T-helper 17 cell (primary cell): ENCODE measurements at regions not wholly inside any gene's neighbourhood (a gene's known extent, or its start where the extent isn't known, plus 50 kb on each side); places are given as distances from the start of the nearest gene placed in this dataset.

Experiments used
- ATAC-seq: fragments of 150-1000 bp; cut with Tn5 transposase; 2 replicates; pipeline ENCODE4 v1.10.0; 2021; ENCODE audit warnings: mild to moderate bottlenecking, moderate library complexity
- DNase-seq, 3 donors: peaks; one replicate each; pipeline versions ENCODE4 v3.0.0 to v3.0.0-alpha.2; 2020 to 2021
- H3K9me3 ChIP-seq: one replicate; pipeline ENCODE4 v1.7.0; 2013; ENCODE audit warnings: low read length, mild to moderate bottlenecking; ENCODE audit not compliant: control insufficient read depth, poor library complexity, severe bottlenecking
- H3K27ac Mint-ChIP-seq: one replicate; pipeline ENCODE4 v1.8.0; 2022; ENCODE audit warnings: mild to moderate bottlenecking, moderate library complexity, mixed read lengths
- H3K27me3 Mint-ChIP-seq: one replicate; pipeline ENCODE4 v1.8.0; 2022; ENCODE audit warnings: mixed read lengths
- H3K36me3 Mint-ChIP-seq: one replicate; pipeline ENCODE4 v1.8.0; 2022; ENCODE audit warnings: low read depth, mixed read lengths
- H3K4me1 Mint-ChIP-seq: one replicate; pipeline ENCODE4 v1.8.0; 2022; ENCODE audit warnings: mild to moderate bottlenecking, mixed read lengths
- H3K4me3 Mint-ChIP-seq: one replicate; pipeline ENCODE4 v1.8.0; 2022; ENCODE audit warnings: mild to moderate bottlenecking, moderate library complexity, mixed read lengths

DNA sequence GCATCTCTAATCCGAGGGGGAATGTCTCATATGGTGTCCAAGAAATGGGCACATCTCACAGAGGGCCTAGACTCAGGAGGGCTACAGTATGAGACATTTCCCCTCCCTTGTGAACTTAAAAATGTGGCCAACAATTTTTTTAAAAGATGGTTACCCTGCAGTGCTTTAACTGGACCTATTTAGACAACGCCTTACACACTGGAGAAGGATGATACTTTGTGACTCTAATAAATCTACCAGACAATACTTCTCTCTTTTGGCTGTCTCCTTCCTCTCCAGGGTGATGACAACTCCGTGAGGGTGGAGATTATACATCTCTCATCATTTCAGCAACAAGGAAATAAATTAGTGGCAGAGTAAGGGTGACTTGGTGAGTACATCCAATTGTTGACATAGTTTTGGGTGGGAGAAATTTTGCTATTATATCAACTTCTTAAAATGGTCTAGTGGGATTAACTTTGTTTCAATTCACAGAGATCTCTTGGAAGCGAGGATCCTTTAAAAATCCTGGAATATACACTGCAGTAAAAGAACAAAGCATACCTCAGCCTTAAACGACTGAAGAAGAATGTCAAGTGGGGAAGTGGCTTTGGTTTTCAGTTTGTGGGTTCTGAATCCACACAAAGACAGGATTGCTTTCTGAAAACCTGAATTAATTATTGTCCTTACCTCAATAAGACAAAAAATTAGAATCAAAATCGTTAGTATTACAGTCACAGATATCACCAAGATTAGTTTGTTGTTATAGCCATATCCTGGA is 89.8 kb downstream of the KPNA2 start:
- Mint-ChIP-seq H3K4me1 (peaks cover 19% of the 10 kb centered on the region), H3K4me3 (no peak overlapping the region), H3K36me3 (peaks cover 5% of the 10 kb centered on the region), H3K27ac (peak overlapping the region; percentile 21), H3K27me3 (no peaks in the 10 kb centered on the region)
- DNase-seq: no peak
- no peak for ATAC-seq
- no peaks in the 10 kb centered on the region for H3K9me3 ChIP-seq

DNA sequence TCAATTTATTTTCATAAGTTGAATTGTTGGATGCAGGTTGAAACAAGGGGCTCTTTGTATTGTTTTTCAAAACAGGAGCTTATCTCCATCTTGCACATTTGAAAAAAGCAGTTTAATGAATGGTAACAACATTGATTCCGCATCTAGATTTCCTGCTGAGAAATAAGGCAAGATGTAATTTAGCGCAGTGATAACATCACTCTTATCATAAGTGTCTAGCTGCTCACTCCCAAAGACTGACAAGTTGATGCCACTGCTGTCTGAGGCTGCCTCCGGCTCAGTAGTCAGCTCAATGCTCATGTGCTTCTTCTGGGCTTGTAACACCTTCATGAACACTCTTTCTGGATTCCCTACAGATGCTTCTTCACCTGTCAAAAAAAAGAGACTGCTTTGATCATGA is 92.4 kb downstream of the KPNA2 start:
- DNase-seq (no peak), ATAC-seq (no peak)
- Mint-ChIP-seq H3K27ac (no peak overlapping the region), H3K36me3 (peaks cover 7% of the 10 kb centered on the region), H3K27me3 (no peaks in the 10 kb centered on the region), H3K4me1 (peaks cover 19% of the 10 kb centered on the region), H3K4me3 (no peak overlapping the region)
- no peaks in the 10 kb centered on the region for H3K9me3 ChIP-seq

DNA sequence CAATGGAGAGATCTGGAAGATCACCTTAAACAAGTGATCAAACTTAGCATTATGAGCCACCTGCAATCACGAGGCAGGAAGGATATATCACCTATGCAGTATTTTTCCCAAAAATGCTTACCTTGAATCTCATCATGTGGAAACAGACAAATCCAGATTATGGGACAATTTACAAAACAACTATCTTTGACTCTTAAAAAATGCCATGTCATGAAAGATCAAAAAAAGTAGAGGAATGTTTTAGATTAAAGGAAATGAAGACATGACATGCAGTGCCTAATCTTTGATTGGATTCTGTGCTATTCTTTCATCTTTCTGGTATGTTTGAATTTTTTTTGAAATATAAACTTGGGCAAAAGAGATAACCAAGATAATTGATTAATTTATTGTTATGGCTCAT is 95.9 kb downstream of the KPNA2 start:
- H3K4me1 Mint-ChIP-seq: peaks cover 10% of the 10 kb centered on the region
- no peak for ATAC-seq
- H3K27ac Mint-ChIP-seq: no peak overlapping the region
- H3K4me3 Mint-ChIP-seq: no peak overlapping the region
- peaks cover 4% of the 10 kb centered on the region for H3K36me3 Mint-ChIP-seq
- DNase-seq: no peak
- no peaks in the 10 kb centered on the region for H3K27me3 Mint-ChIP-seq
- no peaks in the 10 kb centered on the region for H3K9me3 ChIP-seq

DNA sequence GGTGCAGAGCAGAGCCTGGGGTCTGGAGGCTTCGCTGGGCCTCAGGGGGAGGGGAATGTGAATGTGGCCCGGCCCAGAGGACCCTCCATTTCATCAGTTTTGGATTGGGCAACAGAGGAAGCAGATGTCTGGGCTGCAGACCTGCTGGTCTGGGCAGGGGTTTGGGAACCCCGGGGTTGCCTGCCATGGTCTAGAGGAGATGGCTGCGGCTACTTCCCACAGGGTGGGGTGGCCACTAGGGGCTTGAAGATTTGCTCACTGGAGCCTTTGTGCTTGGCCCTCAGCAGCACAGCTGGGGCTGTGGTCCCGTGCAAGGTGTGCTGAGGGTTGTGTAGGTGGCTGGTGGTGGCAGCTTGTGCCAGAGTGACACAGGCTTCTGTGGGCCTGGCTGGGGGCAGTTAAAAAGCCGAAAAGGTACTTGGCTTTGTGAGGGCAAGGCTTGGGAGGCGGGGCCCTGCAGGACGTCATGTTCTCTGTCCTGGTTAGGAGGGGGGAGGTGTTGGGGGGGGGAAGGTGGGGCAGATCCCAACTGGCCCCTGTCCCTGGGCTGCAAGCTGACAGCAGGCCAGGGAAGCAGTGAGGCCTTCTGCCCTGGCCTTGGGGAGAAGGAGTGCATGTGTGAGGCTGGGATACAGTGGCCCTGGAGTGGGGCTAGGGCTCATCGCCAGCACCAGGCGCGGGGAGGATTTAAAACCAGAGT is 98.0 kb downstream of the KPNA2 start:
- peaks cover 2% of the 10 kb centered on the region for H3K36me3 Mint-ChIP-seq
- no peaks in the 10 kb centered on the region for H3K27me3 Mint-ChIP-seq
- DNase-seq (no peak), ATAC-seq (no peak)
- H3K9me3 ChIP-seq: no peaks in the 10 kb centered on the region
- no peak overlapping the region for H3K4me3 Mint-ChIP-seq
- peaks cover 6% of the 10 kb centered on the region for H3K4me1 Mint-ChIP-seq
- H3K27ac Mint-ChIP-seq: no peak overlapping the region

DNA sequence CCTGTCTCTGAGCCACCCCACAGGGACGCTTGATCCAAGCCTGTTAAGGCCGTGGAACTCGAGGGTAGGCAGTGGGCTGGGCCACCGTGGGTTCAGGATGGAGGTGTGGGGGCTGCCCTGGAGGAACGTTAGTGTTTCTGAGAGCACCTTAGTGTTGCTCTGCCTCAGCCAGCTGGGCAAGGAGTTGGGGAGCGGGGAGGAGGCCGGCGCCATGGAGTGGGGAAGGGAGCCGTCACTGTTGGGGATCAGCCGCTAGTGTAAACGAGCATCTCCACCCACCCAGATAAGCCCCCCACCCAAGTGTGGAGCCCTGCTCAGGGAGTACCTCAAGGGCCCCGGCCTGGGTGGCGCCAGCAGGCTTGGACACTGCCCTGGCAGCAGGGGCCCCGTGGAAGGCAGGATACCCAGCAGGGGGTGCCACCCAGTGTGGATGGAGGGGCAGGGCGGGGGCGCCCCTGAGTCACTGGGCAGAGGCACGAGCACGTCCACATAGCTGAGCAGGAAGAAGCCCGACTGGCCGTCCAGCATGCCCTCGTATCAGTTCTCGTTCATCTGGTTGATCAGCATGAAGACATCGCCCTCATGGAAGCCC is 98.6 kb downstream of the KPNA2 start:
- Mint-ChIP-seq H3K36me3 (peaks cover 2% of the 10 kb centered on the region), H3K27ac (no peak overlapping the region), H3K4me1 (peaks cover 6% of the 10 kb centered on the region), H3K27me3 (no peaks in the 10 kb centered on the region), H3K4me3 (no peak overlapping the region)
- no peaks in the 10 kb centered on the region for H3K9me3 ChIP-seq
- DNase-seq (no peak), ATAC-seq (no peak)

DNA sequence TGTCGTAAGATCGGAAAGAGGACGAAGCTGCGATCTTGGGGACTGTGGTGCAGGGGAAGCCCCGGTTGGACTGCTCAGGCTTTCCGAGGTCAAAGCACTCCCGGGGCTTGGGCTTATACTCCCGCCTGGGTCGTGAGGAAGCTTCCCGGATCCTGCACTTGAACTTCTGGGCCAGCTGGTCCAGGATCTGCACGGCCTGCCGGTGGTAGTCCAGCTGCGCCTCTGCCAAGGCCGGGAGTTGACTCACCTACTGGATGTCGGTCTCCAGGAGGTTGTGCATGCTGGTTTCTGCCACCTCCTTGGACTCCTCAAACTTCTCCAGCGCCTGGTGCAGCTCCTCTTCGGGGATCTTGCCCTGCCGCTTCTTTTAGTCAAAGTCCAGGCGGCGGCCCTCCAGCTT is 99.2 kb downstream of the KPNA2 start:
- Mint-ChIP-seq H3K27me3 (no peaks in the 10 kb centered on the region), H3K4me3 (no peak overlapping the region), H3K27ac (no peak overlapping the region), H3K4me1 (peaks cover 6% of the 10 kb centered on the region), H3K36me3 (peaks cover 2% of the 10 kb centered on the region)
- H3K9me3 ChIP-seq: no peaks in the 10 kb centered on the region
- no peak for ATAC-seq
- no peak for DNase-seq

DNA sequence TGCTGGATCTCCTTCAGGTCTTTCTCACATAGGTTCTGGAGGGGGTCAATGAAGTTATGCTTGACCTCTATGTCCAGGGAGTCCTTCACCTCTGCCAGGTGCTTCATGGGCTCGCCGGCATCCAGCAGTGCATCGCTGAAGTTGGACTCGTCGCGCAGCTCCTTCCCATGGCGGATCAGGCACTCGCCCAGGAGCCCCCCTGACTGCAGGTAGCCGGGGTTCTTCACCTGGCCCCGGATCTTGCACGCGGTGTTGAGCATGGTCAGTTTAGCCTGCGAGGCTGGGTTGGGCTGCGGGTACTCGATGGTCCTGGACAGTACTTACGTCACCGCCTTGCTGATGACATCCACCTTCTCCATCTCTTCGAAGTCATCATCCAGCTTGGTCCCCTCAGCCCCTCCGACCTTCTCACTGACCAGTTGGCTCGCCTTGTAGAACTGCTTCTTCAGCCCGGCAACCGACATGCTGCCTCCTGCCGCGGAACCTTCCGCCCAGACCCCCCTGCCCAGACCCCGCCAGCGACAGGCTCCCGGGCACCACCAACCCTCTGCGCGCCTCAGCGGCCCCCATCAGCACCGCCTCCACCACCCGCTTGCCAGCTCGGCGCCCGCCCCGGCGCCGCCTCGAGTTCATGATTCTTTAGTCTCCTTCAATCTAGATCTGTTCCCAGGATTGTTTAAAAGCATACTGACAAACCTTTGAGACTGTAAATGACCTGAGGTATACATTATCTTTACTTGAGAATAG is 99.8 kb downstream of the KPNA2 start:
- peaks cover 4% of the 10 kb centered on the region for H3K4me1 Mint-ChIP-seq
- no peaks in the 10 kb centered on the region for H3K9me3 ChIP-seq
- H3K36me3 Mint-ChIP-seq: peaks cover 2% of the 10 kb centered on the region
- no peak overlapping the region for H3K27ac Mint-ChIP-seq
- no peaks in the 10 kb centered on the region for H3K27me3 Mint-ChIP-seq
- ATAC-seq (no peak), DNase-seq (no peak)
- peak overlapping the region; percentile 8 for H3K4me3 Mint-ChIP-seq

DNA sequence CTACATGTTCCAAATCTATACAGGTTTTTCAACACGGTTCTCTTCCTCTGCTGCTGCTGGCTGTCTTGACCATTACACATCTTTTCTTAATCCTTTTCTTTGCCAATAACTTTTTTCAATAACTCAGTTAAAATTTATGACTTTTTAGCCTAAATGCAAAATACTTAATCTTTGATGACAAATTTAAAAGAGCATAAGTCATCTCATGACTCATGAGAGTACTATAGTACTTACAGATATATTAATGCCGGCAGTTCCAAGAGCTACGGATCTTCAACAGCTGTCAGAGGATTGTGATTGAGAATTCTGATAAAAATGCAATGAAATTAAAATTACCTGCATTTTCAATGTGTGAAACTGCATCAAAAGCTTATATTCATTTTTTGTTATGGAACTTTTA is 105.5 kb downstream of the KPNA2 start:
- Mint-ChIP-seq H3K4me1 (peaks cover under 1% of the 10 kb centered on the region), H3K27me3 (no peaks in the 10 kb centered on the region), H3K27ac (peak overlapping the region; percentile 43)

DNA sequence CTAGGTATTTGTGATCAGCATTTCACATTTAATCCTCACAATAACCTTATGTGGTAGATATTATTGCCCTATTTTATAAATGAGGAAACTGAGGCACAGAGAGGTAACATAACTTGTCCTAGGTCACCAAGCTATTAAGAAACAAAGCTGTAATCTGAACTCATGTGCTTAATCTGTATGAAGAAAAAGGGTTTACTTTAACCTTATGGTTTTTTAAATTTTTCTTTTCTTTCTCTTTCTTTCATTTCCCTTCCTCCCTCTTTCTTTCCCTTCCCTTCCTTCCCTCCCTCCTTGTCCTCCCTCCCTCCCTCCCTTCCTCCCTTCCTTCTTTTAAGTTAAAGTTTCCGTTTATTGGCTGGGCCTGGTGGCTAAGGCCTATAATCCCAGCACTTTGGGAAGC is 105.2 kb upstream of the AMZ2 start:
- no peak overlapping the region for H3K4me3 Mint-ChIP-seq
- DNase-seq: no peak
- H3K9me3 ChIP-seq: no peaks in the 10 kb centered on the region
- H3K27me3 Mint-ChIP-seq: no peaks in the 10 kb centered on the region
- peak overlapping the region; percentile 19 for H3K27ac Mint-ChIP-seq
- H3K36me3 Mint-ChIP-seq: peaks cover 3% of the 10 kb centered on the region
- no peaks in the 10 kb centered on the region for H3K4me1 Mint-ChIP-seq
- ATAC-seq: no peak

More for the DNA sequence above, 105.5 kb downstream of the KPNA2 start:
- H3K36me3 Mint-ChIP-seq: peaks cover under 1% of the 10 kb centered on the region
- H3K9me3 ChIP-seq: no peaks in the 10 kb centered on the region
- DNase-seq (no peak), ATAC-seq (no peak)
- peak overlapping the region; percentile 19 for H3K4me3 Mint-ChIP-seq

DNA sequence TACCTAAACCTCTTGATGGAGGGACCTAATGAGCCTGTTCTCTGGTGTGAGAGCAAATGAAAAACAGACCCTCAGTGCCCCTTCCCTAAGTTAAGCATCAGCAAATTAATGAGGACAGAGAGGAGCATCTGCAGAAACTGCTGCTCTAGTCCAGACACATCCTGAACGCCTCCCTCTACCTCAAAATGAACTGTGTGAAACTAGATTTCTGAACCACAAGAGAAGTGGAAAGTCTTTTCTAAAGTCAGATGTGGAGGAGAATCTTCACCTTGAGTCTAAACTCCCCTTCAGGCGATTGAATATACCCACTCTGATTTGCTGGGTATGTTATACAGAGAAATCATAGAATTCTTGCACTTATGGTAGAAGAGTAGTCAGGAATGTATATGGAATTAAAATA is 104.4 kb upstream of the AMZ2 start:
- Mint-ChIP-seq H3K4me1 (no peaks in the 10 kb centered on the region), H3K36me3 (peaks cover 7% of the 10 kb centered on the region), H3K27ac (no peak overlapping the region), H3K27me3 (no peaks in the 10 kb centered on the region), H3K4me3 (no peak overlapping the region)
- no peak for DNase-seq
- ATAC-seq: no peak
- no peaks in the 10 kb centered on the region for H3K9me3 ChIP-seq

DNA sequence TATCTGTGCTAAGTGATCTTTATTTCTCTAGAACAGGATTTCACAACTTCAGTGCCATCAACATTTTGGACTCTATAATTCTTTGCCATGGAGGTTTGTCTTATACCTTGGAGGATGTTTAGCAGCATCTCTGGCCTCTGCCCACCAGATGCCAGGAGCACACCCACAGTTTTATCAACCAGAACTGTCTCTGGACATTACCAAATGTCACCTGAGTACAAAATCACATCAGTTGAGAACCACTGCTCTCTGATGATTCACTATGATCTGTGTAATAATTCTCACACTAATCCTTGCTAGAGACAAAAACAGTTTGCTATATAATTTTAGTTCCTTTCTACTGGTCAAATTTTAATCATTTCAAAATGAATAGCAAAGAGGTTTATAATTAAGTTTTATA is 102.8 kb upstream of the AMZ2 start:
- Mint-ChIP-seq H3K27ac (no peak overlapping the region), H3K4me1 (no peaks in the 10 kb centered on the region), H3K27me3 (no peaks in the 10 kb centered on the region), H3K4me3 (no peak overlapping the region), H3K36me3 (peaks cover 7% of the 10 kb centered on the region)
- ATAC-seq (no peak), DNase-seq (no peak)
- H3K9me3 ChIP-seq: no peaks in the 10 kb centered on the region

DNA sequence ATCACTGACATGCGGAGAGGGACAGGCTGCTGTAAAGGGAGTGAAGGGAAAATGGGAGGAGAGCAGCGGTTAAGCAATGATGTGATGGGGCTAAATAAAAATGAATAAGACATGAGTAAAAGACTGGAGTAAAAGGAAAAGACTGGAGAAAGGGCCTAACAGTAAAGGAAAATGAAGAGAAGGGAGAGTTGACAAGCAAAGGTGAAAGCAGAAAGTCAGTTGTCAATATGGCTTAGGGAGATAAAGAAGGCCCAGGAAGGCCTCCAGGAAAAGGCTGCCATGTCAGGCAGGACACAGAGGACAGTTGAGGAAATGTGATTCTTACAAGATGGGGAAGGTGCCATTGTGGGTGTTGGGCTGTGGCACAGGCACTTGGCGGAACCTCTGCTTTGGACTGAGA is 98.9 kb upstream of the AMZ2 start:
- Mint-ChIP-seq H3K27me3 (no peaks in the 10 kb centered on the region), H3K27ac (no peak overlapping the region), H3K4me3 (no peak overlapping the region), H3K36me3 (peaks cover 7% of the 10 kb centered on the region), H3K4me1 (no peaks in the 10 kb centered on the region)
- ATAC-seq: no peak
- no peaks in the 10 kb centered on the region for H3K9me3 ChIP-seq
- no peak for DNase-seq

DNA sequence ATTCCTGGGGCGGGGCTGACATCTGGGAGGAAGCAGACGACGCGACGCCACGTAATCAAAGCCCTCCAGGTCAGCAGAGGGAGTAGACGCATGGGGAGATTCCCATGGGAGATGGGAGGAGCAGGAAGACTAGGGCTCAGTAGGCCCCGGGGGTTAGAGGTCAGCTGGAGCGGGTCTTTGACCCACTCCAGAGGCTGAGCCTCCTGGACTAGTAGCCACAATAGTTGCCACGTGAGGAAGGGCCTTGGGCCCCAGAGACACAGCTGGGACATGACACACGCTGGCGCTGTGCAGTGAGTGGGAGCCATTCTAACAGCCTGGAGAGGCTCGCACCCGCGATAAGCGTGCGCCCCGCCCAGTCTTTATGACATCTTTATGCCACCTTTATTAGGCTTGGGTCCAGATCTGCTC is 95.7 kb upstream of the AMZ2 start:
- Mint-ChIP-seq H3K36me3 (peaks cover 4% of the 10 kb centered on the region), H3K4me1 (no peaks in the 10 kb centered on the region), H3K4me3 (no peak overlapping the region), H3K27ac (no peak overlapping the region), H3K27me3 (no peaks in the 10 kb centered on the region)
- ATAC-seq: no peak
- no peaks in the 10 kb centered on the region for H3K9me3 ChIP-seq
- DNase-seq: no peak
